ENCODE measurements at regions not wholly inside any gene's neighbourhood (a gene's known extent, or its start where the extent isn't known, plus 50 kb on each side); places are given as distances from the start of the nearest gene placed in this dataset.

- TF ChIP-seq EZH2 (IDR thresholded peaks at IDR 0.05; ENCODE audit: insufficient read depth, poor library complexity, severe bottlenecking) (no peak), EZH2phosphoT487 (IDR thresholded peaks at IDR 0.05; ENCODE audit: insufficient read depth, low read depth) (no peak)
Observed at GRCh38 chr4:124535003-124535402, 177.5 kb downstream of the ANKRD50 start.
